HG03097 (cell line): ENCODE measurements at regions not wholly inside any gene's neighbourhood (a gene's known extent, or its start where the extent isn't known, plus 50 kb on each side); places are given as distances from the start of the nearest gene placed in this dataset.
"Not testable (repeated sequence)": the region's sequence is repeated elsewhere in the genome, so short reads cannot be mapped to it uniquely, and the experiment has no call there.

Experiments
- ATAC-seq: cut with Tn5 transposase; IDR thresholded peaks from one replicate; pipeline ENCODE4 v1.9.1; 2021; ENCODE audit not compliant: unreplicated experiment, low FRiP score

- no peak for ATAC-seq
Observed at GRCh38 chr2:219724628-219725027, 97.2 kb downstream of the SLC4A3 start.

DNA sequence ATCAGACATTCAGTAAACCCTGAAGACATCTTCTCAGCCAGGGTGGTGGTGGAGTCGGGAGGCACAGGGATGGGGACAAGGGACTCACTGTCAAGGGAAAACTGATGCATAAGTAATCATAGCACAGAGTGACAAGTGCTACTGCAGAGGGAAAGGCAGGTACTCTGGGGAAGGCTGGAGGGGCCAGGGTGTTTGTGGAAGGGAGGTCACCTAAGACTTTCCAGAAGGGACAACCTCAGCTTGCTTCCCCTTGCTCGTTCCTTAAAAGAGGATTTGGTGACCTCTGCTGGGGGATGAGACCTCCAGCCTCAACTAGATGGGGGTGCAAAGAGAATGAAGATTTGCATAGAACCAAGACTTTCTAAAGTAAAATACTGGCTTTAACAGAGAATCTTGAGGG lies 99.5 kb downstream of the SLC4A3 start:
- ATAC-seq = no peak

DNA sequence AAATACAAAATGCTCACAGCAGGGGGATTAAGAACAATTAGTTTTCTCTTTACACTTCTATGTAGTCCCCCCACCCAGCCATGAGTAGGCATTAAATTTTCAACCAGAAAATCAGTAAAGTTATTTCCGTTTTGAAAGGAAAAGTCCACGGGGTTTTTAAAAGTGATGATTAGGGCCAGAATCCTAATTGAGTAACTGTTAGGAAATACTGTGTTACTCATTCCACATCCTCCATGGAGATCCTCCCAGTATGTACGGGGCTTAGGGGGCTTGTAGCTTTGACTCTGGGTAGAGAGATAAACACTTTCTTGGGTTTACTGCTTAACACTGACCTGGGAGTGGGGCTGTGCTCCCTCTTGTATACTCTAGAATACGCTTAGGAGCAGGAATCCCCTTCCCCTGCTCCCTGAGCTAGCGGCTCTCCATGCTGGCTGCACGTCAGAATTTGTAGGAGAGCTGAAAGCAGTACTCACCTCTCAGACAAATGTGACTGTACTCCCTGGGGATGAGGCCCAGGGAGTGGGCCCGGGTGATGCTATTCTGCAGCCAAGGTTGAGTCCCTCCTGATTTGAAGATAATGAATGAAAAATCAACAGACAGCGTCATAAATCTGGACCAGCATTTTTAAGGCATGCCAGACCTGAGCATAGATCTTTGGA lies 100.5 kb downstream of the SLC4A3 start:
- no peak for ATAC-seq

DNA sequence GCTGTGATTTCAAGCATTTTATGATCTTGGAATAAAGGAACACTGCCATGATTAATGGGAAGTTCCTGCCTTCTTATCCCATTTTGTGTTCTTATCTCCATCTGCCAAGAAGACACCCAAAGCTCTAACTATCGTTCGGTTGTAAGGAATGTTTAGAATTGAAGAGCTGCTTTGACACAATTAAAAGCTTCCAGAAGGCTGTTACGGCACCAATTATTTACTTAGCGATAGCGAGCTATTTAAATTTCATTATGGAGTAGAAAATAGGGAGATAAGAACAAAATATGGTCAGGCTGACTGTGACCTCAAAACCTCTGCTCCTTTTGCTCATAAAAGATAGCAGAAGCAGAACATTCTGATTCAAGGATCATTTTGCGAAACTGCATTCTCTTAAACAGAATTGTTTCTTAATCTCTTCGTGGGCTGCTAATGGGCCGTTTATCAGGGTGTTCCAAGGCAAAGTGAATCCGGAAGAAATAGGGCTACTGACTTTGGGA lies 101.6 kb downstream of the SLC4A3 start:
- ATAC-seq = no peak

DNA sequence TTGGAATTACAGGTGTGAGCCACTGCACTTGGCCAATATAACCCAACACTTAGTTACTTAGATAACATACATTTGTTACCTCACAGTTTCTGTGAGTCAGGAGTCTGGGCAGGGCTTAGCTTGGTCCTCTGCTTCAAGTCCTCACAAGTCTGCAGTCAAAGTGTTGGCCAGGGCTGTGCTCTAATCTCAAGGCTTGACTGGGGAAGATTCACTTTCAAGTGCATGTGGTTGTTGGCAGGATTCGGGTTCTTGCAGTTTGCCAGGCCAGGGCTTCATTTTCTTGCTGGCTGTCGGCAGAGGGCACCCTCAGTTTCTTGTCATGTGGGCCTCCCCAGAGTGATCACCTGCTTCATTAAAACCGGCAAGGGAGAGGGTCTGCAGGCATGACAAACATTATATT lies 103.7 kb downstream of the SLC4A3 start:
- no peak for ATAC-seq

GRCh38 chr2:219733106-219733505 lies 105.7 kb downstream of the SLC4A3 start:
- ATAC-seq = no peak

GRCh38 chr2:219733746-219734145 lies 106.3 kb downstream of the SLC4A3 start:
- no peak for ATAC-seq

- ATAC-seq = no peak
Observed at GRCh38 chr2:219736209-219736608, 108.8 kb downstream of the SLC4A3 start.

GRCh38 chr2:219737270-219737691 lies 109.9 kb downstream of the SLC4A3 start:
- ATAC-seq = no peak

- ATAC-seq = no peak
Observed at GRCh38 chr2:219739066-219739465, 111.6 kb downstream of the SLC4A3 start.

GRCh38 chr2:219739866-219740440 lies 112.5 kb downstream of the SLC4A3 start:
- no peak for ATAC-seq

DNA sequence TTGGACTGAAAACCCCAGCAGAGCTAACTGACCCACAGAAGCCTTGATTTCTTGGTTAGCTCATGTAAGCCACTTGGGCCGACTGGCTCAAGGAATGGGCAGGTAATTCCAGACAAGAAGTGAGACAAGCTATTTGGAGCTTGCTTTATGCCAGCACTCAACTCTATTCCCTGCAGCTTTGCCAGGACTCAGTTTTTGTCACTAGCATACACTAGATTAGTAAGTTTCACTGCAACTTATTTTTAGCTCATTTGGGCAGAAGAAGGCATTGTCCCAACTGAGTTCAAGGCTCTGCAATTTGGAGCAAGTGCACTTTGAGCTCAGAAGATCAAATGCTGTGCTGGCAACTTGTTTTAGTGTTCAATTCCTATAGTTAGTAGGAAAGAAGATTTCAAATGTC lies 116.1 kb downstream of the SLC4A3 start:
- ATAC-seq = no peak

DNA sequence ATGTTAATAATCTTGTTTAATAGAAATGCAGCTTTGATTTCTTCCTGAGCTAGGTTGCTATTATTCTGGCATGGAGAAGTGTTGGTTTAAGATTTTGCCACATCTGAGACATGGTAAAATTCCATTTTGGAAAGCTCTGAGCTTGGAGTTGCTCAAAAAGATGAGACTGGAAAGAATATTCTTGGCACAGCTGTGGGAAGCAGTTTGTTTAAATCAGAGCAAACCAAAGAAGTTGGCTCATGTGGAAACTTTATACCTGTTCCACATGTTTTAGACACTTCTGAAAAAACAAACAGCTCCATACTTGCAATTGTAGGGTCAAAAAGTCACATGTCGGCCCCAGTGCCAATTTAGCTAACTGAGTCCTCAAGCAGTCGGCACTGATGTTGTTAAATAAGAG lies 116.6 kb downstream of the SLC4A3 start:
- ATAC-seq = no peak

- ATAC-seq = no peak
Observed at GRCh38 chr2:219744600-219744999, 117.2 kb downstream of the SLC4A3 start.

GRCh38 chr2:219747637-219748036 lies 120.2 kb downstream of the SLC4A3 start:
- no peak for ATAC-seq

DNA sequence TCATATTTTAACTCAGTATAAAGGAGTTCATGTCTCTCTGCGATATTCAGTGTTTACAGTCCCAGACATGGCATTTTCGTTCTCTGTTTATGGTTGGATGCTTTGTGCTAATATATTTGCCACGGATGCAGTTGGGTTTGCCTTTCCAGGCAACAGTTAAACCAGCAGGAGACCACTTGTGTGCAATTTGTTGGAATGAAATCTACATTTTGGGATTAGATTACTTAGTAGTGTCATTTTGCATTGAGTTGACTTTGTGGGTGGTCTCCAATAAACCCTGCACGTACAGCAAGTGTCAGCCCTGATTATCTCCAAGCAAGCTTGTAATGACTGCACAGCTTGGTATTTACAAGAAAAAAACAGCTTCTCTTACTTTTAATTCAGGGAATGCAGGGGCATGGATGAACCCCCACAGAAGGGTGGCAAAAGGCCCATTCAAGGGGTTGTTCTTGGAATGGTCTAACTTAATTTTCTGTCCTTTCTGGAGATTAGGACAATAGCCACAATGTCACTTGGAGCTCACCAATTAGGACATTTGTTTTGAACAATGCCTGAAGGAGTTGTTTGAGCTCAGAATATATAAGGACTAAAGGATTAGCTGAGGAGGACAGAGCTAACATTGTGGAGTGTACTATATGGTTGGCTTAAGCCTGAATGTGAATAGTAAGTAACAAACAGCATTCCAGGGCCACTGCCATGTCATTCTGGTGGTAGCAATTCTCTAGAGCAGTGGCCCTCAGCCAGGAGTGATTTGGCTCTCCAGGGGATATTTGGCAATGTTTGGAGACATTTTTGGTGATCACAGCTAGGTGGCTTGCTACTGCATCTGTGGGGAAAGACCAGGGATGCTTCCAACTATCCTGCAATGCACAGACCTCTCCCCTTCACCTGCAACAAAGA lies 121.5 kb downstream of the SLC4A3 start:
- no peak for ATAC-seq

GRCh38 chr2:219751121-219751520 lies 123.7 kb downstream of the SLC4A3 start:
- not testable (repeated sequence) for ATAC-seq

DNA sequence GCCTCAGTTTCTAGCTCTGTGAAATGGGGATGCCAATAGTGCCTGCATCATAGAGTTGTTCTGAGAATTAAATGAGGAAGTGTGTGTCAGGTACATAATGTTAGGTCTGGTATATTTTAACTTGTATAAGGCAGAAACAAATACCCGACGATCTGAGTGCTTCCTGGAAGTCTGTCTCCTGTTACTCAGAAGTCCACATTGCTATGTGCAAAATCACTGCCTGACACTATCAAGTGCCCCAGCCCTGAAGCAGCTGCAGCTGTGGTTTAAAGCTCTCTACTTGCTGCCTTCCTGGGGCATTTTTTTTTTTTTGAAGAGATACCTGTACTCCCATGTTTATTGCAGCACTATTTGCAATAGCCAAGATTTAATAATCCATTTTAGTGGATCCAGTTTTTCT lies 125.3 kb downstream of the SLC4A3 start:
- ATAC-seq = no peak

DNA sequence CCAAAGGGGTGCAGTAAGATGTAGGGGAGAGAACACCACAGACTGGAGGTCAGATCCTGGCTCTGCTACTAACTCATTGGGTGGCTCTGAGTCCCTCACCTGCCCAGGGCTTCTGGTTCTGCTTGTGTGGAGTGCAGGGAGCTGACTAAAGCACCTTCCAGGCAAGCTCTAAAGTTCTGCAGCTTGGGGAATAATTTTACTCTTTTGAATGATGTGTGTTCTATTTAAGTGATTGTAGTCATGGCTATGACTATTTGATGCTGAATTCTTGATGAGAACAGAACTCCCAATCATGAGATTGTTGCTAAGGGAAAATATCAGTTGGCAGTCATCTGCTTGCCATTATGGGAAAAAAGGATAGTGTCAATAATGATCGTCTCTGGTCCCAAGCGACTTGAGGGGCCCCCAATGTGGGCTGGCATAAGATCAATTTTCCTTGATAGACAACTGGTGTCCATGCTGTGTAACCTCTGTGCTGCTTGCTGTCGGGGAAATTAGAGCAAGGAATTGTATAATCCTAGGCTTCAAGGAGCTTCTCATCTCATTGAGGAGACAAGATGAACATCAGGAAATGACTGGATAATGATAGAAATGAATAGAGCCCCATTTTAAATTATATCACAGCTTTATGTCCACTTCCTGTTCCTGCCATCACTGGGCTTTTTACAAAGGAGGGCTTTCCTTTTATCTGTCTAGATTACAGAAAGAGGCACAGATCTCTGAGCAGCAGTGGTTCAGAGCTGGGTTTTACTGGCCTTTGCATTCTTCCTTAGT lies 131.7 kb downstream of the SLC4A3 start:
- ATAC-seq = no peak

GRCh38 chr2:219759801-219760200 lies 132.4 kb downstream of the SLC4A3 start:
- ATAC-seq = no peak
